ENCODE measurements at regions not wholly inside any gene's neighbourhood (a gene's known extent, or its start where the extent isn't known, plus 50 kb on each side); places are given as distances from the start of the nearest gene placed in this dataset.

- TF ChIP-seq POLR2A (IDR thresholded peaks at IDR 0.05) (no peak), CTCF (IDR thresholded peaks at IDR 0.05) (no peak)
Observed at GRCh38 chr10:36220151-36220550, 578.1 kb upstream of the FZD8 start.

All from right lobe of liver (tissue), 4 donors.